ENCODE measurements at regions not wholly inside any gene's neighbourhood (a gene's known extent, or its start where the extent isn't known, plus 50 kb on each side); places are given as distances from the start of the nearest gene placed in this dataset.

GRCh38 chr1:199862047-199862446 lies 165.5 kb upstream of the NR5A2 start:
- no peak overlapping the region for H3K4me3 ChIP-seq (ENCODE audit: low read length)
- no peaks in the 10 kb centered on the region for H4K20me1 ChIP-seq (ENCODE audit: insufficient read depth, low read length)
- H3K9ac ChIP-seq (ENCODE audit: low read length): no peak overlapping the region
- H3K36me3 ChIP-seq (replicated peaks; ENCODE audit: low read depth, low read length): no peaks in the 10 kb centered on the region
- H3K27ac ChIP-seq (ENCODE audit: low read length): no peak overlapping the region
- no peak overlapping the region for H2AFZ ChIP-seq (ENCODE audit: low read depth, low read length)
- H3K27me3 ChIP-seq (ENCODE audit: low read depth, low read length): peaks cover 35% of the 10 kb centered on the region
- no peaks in the 10 kb centered on the region for H3K79me2 ChIP-seq (ENCODE audit: low read length)
- no peaks in the 10 kb centered on the region for H3K9me3 ChIP-seq (ENCODE audit: insufficient read depth, low read length)
- TF ChIP-seq, protein P1, sequence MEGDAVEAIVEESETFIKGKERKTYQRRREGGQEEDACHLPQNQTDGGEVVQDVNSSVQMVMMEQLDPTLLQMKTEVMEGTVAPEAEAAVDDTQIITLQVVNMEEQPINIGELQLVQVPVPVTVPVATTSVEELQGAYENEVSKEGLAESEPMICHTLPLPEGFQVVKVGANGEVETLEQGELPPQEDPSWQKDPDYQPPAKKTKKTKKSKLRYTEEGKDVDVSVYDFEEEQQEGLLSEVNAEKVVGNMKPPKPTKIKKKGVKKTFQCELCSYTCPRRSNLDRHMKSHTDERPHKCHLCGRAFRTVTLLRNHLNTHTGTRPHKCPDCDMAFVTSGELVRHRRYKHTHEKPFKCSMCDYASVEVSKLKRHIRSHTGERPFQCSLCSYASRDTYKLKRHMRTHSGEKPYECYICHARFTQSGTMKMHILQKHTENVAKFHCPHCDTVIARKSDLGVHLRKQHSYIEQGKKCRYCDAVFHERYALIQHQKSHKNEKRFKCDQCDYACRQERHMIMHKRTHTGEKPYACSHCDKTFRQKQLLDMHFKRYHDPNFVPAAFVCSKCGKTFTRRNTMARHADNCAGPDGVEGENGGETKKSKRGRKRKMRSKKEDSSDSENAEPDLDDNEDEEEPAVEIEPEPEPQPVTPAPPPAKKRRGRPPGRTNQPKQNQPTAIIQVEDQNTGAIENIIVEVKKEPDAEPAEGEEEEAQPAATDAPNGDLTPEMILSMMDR (IDR thresholded peaks at IDR 0.05; ENCODE audit: low read depth, low read length): no peak
- no peak for TF ChIP-seq EZH2phosphoT487 (IDR thresholded peaks at IDR 0.05; ENCODE audit: low read depth)
- no peaks in the 10 kb centered on the region for H3K4me1 ChIP-seq (ENCODE audit: low read length)
- H3K4me2 ChIP-seq (ENCODE audit: low read length): no peak overlapping the region

GRCh38 chr1:199866210-199866617 lies 161.3 kb upstream of the NR5A2 start:
- no peak for TF ChIP-seq EZH2phosphoT487 (IDR thresholded peaks at IDR 0.05; ENCODE audit: low read depth)
- TF ChIP-seq, protein P1 (IDR thresholded peaks at IDR 0.05; ENCODE audit: low read depth, low read length): no peak
- H4K20me1 ChIP-seq (ENCODE audit: insufficient read depth, low read length): no peaks in the 10 kb centered on the region
- H3K36me3 ChIP-seq (replicated peaks; ENCODE audit: low read depth, low read length): no peaks in the 10 kb centered on the region
- H3K4me3 ChIP-seq (ENCODE audit: low read length): no peak overlapping the region
- H3K27me3 ChIP-seq (ENCODE audit: low read depth, low read length): peaks cover 36% of the 10 kb centered on the region
- H3K9me3 ChIP-seq (ENCODE audit: insufficient read depth, low read length): no peaks in the 10 kb centered on the region
- no peak overlapping the region for H3K9ac ChIP-seq (ENCODE audit: low read length)
- H3K4me2 ChIP-seq (ENCODE audit: low read length): no peak overlapping the region
- no peaks in the 10 kb centered on the region for H3K79me2 ChIP-seq (ENCODE audit: low read length)
- H3K4me1 ChIP-seq (ENCODE audit: low read length): no peaks in the 10 kb centered on the region
- H2AFZ ChIP-seq (ENCODE audit: low read depth, low read length): no peak overlapping the region
- no peak overlapping the region for H3K27ac ChIP-seq (ENCODE audit: low read length)

- H3K4me2 ChIP-seq (ENCODE audit: low read length): no peak overlapping the region
- no peaks in the 10 kb centered on the region for H3K9me3 ChIP-seq (ENCODE audit: insufficient read depth, low read length)
- peaks cover 30% of the 10 kb centered on the region for H3K27me3 ChIP-seq (ENCODE audit: low read depth, low read length)
- no peak overlapping the region for H3K4me3 ChIP-seq (ENCODE audit: low read length)
- H3K9ac ChIP-seq (ENCODE audit: low read length): no peak overlapping the region
- no peaks in the 10 kb centered on the region for H4K20me1 ChIP-seq (ENCODE audit: insufficient read depth, low read length)
- TF ChIP-seq, protein P1 (IDR thresholded peaks at IDR 0.05; ENCODE audit: low read depth, low read length): no peak
- no peak for TF ChIP-seq EZH2phosphoT487 (IDR thresholded peaks at IDR 0.05; ENCODE audit: low read depth)
- no peak overlapping the region for H3K27ac ChIP-seq (ENCODE audit: low read length)
- no peak overlapping the region for H2AFZ ChIP-seq (ENCODE audit: low read depth, low read length)
- no peaks in the 10 kb centered on the region for H3K79me2 ChIP-seq (ENCODE audit: low read length)
- no peaks in the 10 kb centered on the region for H3K36me3 ChIP-seq (replicated peaks; ENCODE audit: low read depth, low read length)
- H3K4me1 ChIP-seq (ENCODE audit: low read length): no peaks in the 10 kb centered on the region
Observed at GRCh38 chr1:199867601-199868000, 159.9 kb upstream of the NR5A2 start.

DNA sequence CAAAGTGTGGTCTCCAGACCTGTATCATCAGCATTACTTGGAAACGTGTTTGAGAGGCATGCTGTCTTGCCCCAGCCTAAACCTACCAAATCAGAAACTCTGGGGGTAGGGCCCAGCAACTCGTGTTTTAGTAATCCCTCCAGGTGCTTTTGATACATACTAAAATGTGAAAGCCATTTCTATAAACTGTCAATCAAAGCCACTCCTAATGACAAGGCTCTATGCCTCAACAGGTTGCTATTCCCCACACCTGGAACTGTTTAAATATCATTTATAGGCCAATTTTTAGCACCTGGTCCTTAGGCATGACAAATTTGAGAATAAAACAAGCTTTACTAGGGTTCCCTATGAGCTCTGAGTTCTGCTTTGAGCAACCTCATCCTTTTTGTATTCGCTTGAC lies 158.7 kb upstream of the NR5A2 start:
- no peak overlapping the region for H3K9ac ChIP-seq (ENCODE audit: low read length)
- no peaks in the 10 kb centered on the region for H3K79me2 ChIP-seq (ENCODE audit: low read length)
- peaks cover 28% of the 10 kb centered on the region for H3K27me3 ChIP-seq (ENCODE audit: low read depth, low read length)
- H3K27ac ChIP-seq (ENCODE audit: low read length): no peak overlapping the region
- no peaks in the 10 kb centered on the region for H3K36me3 ChIP-seq (replicated peaks; ENCODE audit: low read depth, low read length)
- no peaks in the 10 kb centered on the region for H3K4me1 ChIP-seq (ENCODE audit: low read length)
- TF ChIP-seq EZH2phosphoT487 (IDR thresholded peaks at IDR 0.05; ENCODE audit: low read depth): no peak
- TF ChIP-seq, protein P1 (IDR thresholded peaks at IDR 0.05; ENCODE audit: low read depth, low read length): no peak
- no peak overlapping the region for H3K4me2 ChIP-seq (ENCODE audit: low read length)
- H3K9me3 ChIP-seq (ENCODE audit: insufficient read depth, low read length): no peaks in the 10 kb centered on the region
- no peaks in the 10 kb centered on the region for H4K20me1 ChIP-seq (ENCODE audit: insufficient read depth, low read length)
- no peak overlapping the region for H2AFZ ChIP-seq (ENCODE audit: low read depth, low read length)
- no peak overlapping the region for H3K4me3 ChIP-seq (ENCODE audit: low read length)

Measured in OCI-LY3 (cell line).